HEK293 (cell line): ENCODE measurements at regions not wholly inside any gene's neighbourhood (a gene's known extent, or its start where the extent isn't known, plus 50 kb on each side); places are given as distances from the start of the nearest gene placed in this dataset.
A peak's percentile ranks its signal among the peaks of the same experiment; 100 is the strongest.

Experiments
- CTCF ChIA-PET: fragments of 350-600 bp; formaldehyde crosslinking; extraction: SDS; loops from one replicate; lab custom pipeline; 2021; ENCODE audit warnings: antibody characterized with exemption; lab: Yijun Ruan, JAX
- POLR2A ChIA-PET: fragments of 300-600 bp; formaldehyde crosslinking; extraction: SDS; loops from one replicate; lab custom pipeline; 2020; ENCODE audit warnings: antibody characterized with exemption, inconsistent platforms; lab: Yijun Ruan, JAX
- H3K27ac ChIP-seq: fragments of 200-500 bp; sonication (Bioruptor generic); 2 replicates; pipeline ENCODE4 v1.5.1; 2014; ENCODE audit warnings: low read depth, low read length, control low read depth, inconsistent platforms; ENCODE audit errors: extremely low read depth
- H3K36me3 ChIP-seq, 2 experiments: fragments of 200-500 bp in 1 of 2; sonication (Bioruptor generic) in 1 of 2; 1 replicate in 1 of 2; 2 replicates in 1 of 2; pipeline ENCODE4 v1.5.1; 2014 to 2017; ENCODE audit warnings: inconsistent platforms in 2 of 2, low read length in 2 of 2; ENCODE audit not compliant: control insufficient read depth in 2 of 2, insufficient read depth in 1 of 2
- H3K4me1 ChIP-seq: fragments of 200-500 bp; sonication (Bioruptor generic); 2 replicates; pipeline ENCODE4 v1.5.1; 2014; ENCODE audit warnings: mild to moderate bottlenecking, low read length, inconsistent platforms; ENCODE audit not compliant: control insufficient read depth, insufficient read depth
- H3K4me3 ChIP-seq: 2 replicates; pipeline ENCODE4 v1.5.1; 2011; ENCODE audit warnings: low read depth, mild to moderate bottlenecking, control low read depth, low read length, moderate library complexity
- H3K9me3 ChIP-seq: fragments of 200-500 bp; sonication (Bioruptor generic); 2 replicates; pipeline ENCODE4 v1.5.1; 2014; ENCODE audit warnings: low read depth, low read length, inconsistent platforms; ENCODE audit not compliant: control insufficient read depth, insufficient read depth
- INSM2 ChIP-seq: fragments of 450-650 bp; formaldehyde crosslinking; IDR thresholded peaks from 2 replicates; pipeline ENCODE4 v1.5.1; 2016; ENCODE audit warnings: missing biosample characterization, missing genetic modification characterization
- PATZ1 ChIP-seq: fragments of 450-650 bp; formaldehyde crosslinking; IDR thresholded peaks from 2 replicates; pipeline ENCODE4 v1.5.1; 2016; ENCODE audit warnings: missing biosample characterization, missing genetic modification characterization
- PRDM2 ChIP-seq: fragments of 450-650 bp; formaldehyde crosslinking; IDR thresholded peaks from 2 replicates; pipeline ENCODE4 v1.5.1; 2016; ENCODE audit warnings: missing biosample characterization, missing genetic modification characterization, borderline replicate concordance
- SETDB1 ChIP-seq: IDR thresholded peaks from one replicate; pipeline ENCODE4 v1.6.1; 2017; ENCODE audit warnings: mild to moderate bottlenecking, low read length, moderate library complexity, mixed read lengths; ENCODE audit not compliant: insufficient read length
- YY1 ChIP-seq: fragments of 450-650 bp; formaldehyde crosslinking; IDR thresholded peaks from 2 replicates; pipeline ENCODE4 v1.5.1; 2018; ENCODE audit warnings: missing biosample characterization, missing genetic modification characterization
- ZBTB48 ChIP-seq: fragments of 450-650 bp; formaldehyde crosslinking; IDR thresholded peaks from 2 replicates; pipeline ENCODE4 v1.5.1; 2016; ENCODE audit warnings: missing biosample characterization, missing genetic modification characterization
- ZFP37 ChIP-seq: fragments of 450-650 bp; formaldehyde crosslinking; IDR thresholded peaks from 2 replicates; pipeline ENCODE4 v1.5.1; 2016; ENCODE audit warnings: missing biosample characterization, missing genetic modification characterization
- ZNF133 ChIP-seq: fragments of 450-650 bp; formaldehyde crosslinking; IDR thresholded peaks from 2 replicates; pipeline ENCODE4 v1.5.1; 2016; ENCODE audit warnings: missing biosample characterization, missing genetic modification characterization
- ZNF211 ChIP-seq: fragments of 450-650 bp; formaldehyde crosslinking; IDR thresholded peaks from 2 replicates; pipeline ENCODE4 v1.5.1; 2016; ENCODE audit warnings: low read depth, missing biosample characterization, missing genetic modification characterization
- ZNF23 ChIP-seq: fragments of 450-650 bp; formaldehyde crosslinking; IDR thresholded peaks from 2 replicates; pipeline ENCODE4 v1.5.1; 2016; ENCODE audit warnings: missing biosample characterization, missing genetic modification characterization, borderline replicate concordance
- ZNF266 ChIP-seq: fragments of 450-650 bp; formaldehyde crosslinking; IDR thresholded peaks from 2 replicates; pipeline ENCODE4 v1.5.1; 2016; ENCODE audit warnings: missing biosample characterization, missing genetic modification characterization, low read depth
- ZNF335 ChIP-seq: fragments of 450-650 bp; formaldehyde crosslinking; conservative IDR thresholded peaks from 2 replicates; pipeline ENCODE4 v1.5.1; 2016; ENCODE audit warnings: missing biosample characterization, missing genetic modification characterization
- ZNF341 ChIP-seq: fragments of 450-650 bp; formaldehyde crosslinking; IDR thresholded peaks from 2 replicates; pipeline ENCODE4; 2016; ENCODE audit warnings: low read depth, missing biosample characterization, missing genetic modification characterization
- ZNF433 ChIP-seq: fragments of 450-650 bp; formaldehyde crosslinking; IDR thresholded peaks from 2 replicates; pipeline ENCODE4 v1.5.1; 2016; ENCODE audit warnings: missing biosample characterization, missing genetic modification characterization, low read depth
- ZNF513 ChIP-seq: fragments of 450-650 bp; IDR thresholded peaks from 2 replicates; pipeline ENCODE4 v1.5.1; 2018; ENCODE audit warnings: missing biosample characterization, missing genetic modification characterization
- ZNF529 ChIP-seq: fragments of 450-650 bp; formaldehyde crosslinking; IDR thresholded peaks from 2 replicates; pipeline ENCODE4 v1.5.1; 2017; ENCODE audit warnings: missing genetic modification characterization, missing biosample characterization; ENCODE audit not compliant: insufficient replicate concordance
- ZNF610 ChIP-seq: fragments of 450-650 bp; formaldehyde crosslinking; IDR thresholded peaks from 2 replicates; pipeline ENCODE4 v1.5.1; 2016; ENCODE audit warnings: missing biosample characterization, missing genetic modification characterization, borderline replicate concordance
- ZNF623 ChIP-seq: fragments of 450-650 bp; formaldehyde crosslinking; IDR thresholded peaks from 2 replicates; pipeline ENCODE4 v1.5.1; 2016; ENCODE audit warnings: missing biosample characterization, missing genetic modification characterization
- ZNF670 ChIP-seq: fragments of 450-650 bp; formaldehyde crosslinking; IDR thresholded peaks from 2 replicates; pipeline ENCODE4 v1.5.1; 2016; ENCODE audit warnings: missing biosample characterization, missing genetic modification characterization, low read depth
- ZNF792 ChIP-seq: fragments of 450-650 bp; formaldehyde crosslinking; IDR thresholded peaks from 2 replicates; pipeline ENCODE4 v1.5.1; 2016; ENCODE audit warnings: missing biosample characterization, missing genetic modification characterization
- ZSCAN23 ChIP-seq: fragments of 450-650 bp; formaldehyde crosslinking; IDR thresholded peaks from 2 replicates; pipeline ENCODE4 v1.5.1; 2016; ENCODE audit warnings: missing biosample characterization, missing genetic modification characterization

- no peak for TF ChIP-seq ZBTB48 (tag by site-specific recombination)
These were observed 375.8 kb upstream of the NFE2L3 start (continued) for GRCh38 chr7:25775999-25776743.

GRCh38 chr7:25776744-25777123 is 375.3 kb upstream of the NFE2L3 start:
- POLR2A ChIA-PET = no interaction called here
- Histone ChIP-seq H3K4me3 (no peak overlapping the region), H3K27ac (no peak overlapping the region), H3K4me1 (peaks cover 10% of the 10 kb centered on the region), H3K36me3 (no peaks in the 10 kb centered on the region), H3K9me3 (no peaks in the 10 kb centered on the region)
- CTCF ChIA-PET = interaction anchor here (0.6 kb wide), 1 partner anchor 75 kb away, joined by 3 read pairs; no protein-coding TSS in a partner anchor
- TF ChIP-seq ZSCAN23 (tag by site-specific recombination) (no peak), YY1 (no peak), ZNF792 (no peak)

GRCh38 chr7:25777969-25778708 is 373.9 kb upstream of the NFE2L3 start:
- POLR2A ChIA-PET = no interaction called here
- H3K36me3 ChIP-seq = no peaks in the 10 kb centered on the region
- no peak overlapping the region for H3K4me3 ChIP-seq
- no peaks in the 10 kb centered on the region for H3K9me3 ChIP-seq
- H3K4me1 ChIP-seq = peaks cover 10% of the 10 kb centered on the region
- peak overlapping the region; percentile 53 for H3K27ac ChIP-seq
- CTCF ChIA-PET = interaction anchor here (1.2 kb wide), 1 partner anchor 73 kb away, joined by 4 read pairs; no protein-coding TSS in a partner anchor
- TF ChIP-seq PATZ1 (tag by site-specific recombination) (peak; percentile 64), ZNF670 (no peak), ZNF341 (tag by site-specific recombination) (no peak), ZFP37 (tag by site-specific recombination) (no peak), ZNF23 (tag by site-specific recombination) (no peak), ZNF266 (tag by site-specific recombination) (no peak), ZNF529 (tag by site-specific recombination) (no peak), INSM2 (peak; percentile 79), ZNF610 (tag by site-specific recombination) (peak; percentile 76), ZNF335 (tag by site-specific recombination) (no peak; the same call in 1 of the 2 replicates), ZNF133 (tag by site-specific recombination) (no peak), ZNF433 (tag by site-specific recombination) (no peak), SETDB1 (no peak), PRDM2 (no peak), ZNF623 (tag by site-specific recombination) (no peak), ZNF211 (tag by site-specific recombination) (no peak), ZNF513 (tag by site-specific recombination) (no peak)
